Activated naive CD8-positive, alpha-beta T cell treated with anti-CD3 and anti-CD28 coated beads, Interleukin-2, amount 10 ng/mL, durations not matched to agents 7 days and 5 days (primary cell): ENCODE measurements at regions not wholly inside any gene's neighbourhood (a gene's known extent, or its start where the extent isn't known, plus 50 kb on each side); places are given as distances from the start of the nearest gene placed in this dataset.

Experiments
- ATAC-seq: fragments of 150-1000 bp; cut with Tn5 transposase; one replicate; pipeline ENCODE4 v1.10.0; 2021; ENCODE audit warnings: low read depth, moderate library complexity
- POLR2A ChIA-PET: fragments of 350-600 bp; sonication (Branson Sonifier 250); formaldehyde crosslinking; loops from one replicate; lab custom pipeline; 2021; ENCODE audit warnings: antibody characterized with exemption; lab: Charles Lee
- DNase-seq: peaks from one replicate; pipeline ENCODE4 v3.0.0; 2021
- H3K27ac Mint-ChIP-seq: one replicate; pipeline ENCODE4 v1.8.0; 2022; ENCODE audit warnings: mild to moderate bottlenecking, mixed read lengths
- H3K27me3 Mint-ChIP-seq: one replicate; pipeline ENCODE4 v1.8.0; 2022; ENCODE audit warnings: mild to moderate bottlenecking, moderate library complexity, mixed read lengths
- H3K36me3 Mint-ChIP-seq: one replicate; pipeline ENCODE4 v1.8.0; 2021; ENCODE audit warnings: mild to moderate bottlenecking, mixed read lengths
- H3K4me1 Mint-ChIP-seq: one replicate; pipeline ENCODE4 v1.8.0; 2021; ENCODE audit warnings: mixed read lengths
- H3K4me3 Mint-ChIP-seq: one replicate; pipeline ENCODE4 v1.8.0; 2022; ENCODE audit warnings: mild to moderate bottlenecking, moderate library complexity, mixed read lengths
- H3K9me3 Mint-ChIP-seq: one replicate; pipeline ENCODE4 v1.8.0; 2021; ENCODE audit warnings: mixed read lengths

- H3K27me3 Mint-ChIP-seq, result no peaks in the 10 kb centered on the region
- no peaks in the 10 kb centered on the region for H3K36me3 Mint-ChIP-seq
- H3K9me3 Mint-ChIP-seq, result peaks cover 10% of the 10 kb centered on the region
- no peak overlapping the region for H3K4me3 Mint-ChIP-seq
- H3K27ac Mint-ChIP-seq, result no peak overlapping the region
- ATAC-seq (no peak), DNase-seq (no peak)
- H3K4me1 Mint-ChIP-seq, result no peaks in the 10 kb centered on the region
- POLR2A ChIA-PET, result no interaction called here
Measured at GRCh38 chr14:83744891-83745290, 1785.1 kb upstream of the FLRT2 start.

- Mint-ChIP-seq H3K9me3 (peaks cover 7% of the 10 kb centered on the region), H3K27me3 (no peaks in the 10 kb centered on the region), H3K36me3 (no peaks in the 10 kb centered on the region), H3K4me3 (no peak overlapping the region), H3K4me1 (no peaks in the 10 kb centered on the region), H3K27ac (no peak overlapping the region)
- POLR2A ChIA-PET, result no interaction called here
- no peak for ATAC-seq
- no peak for DNase-seq
Measured at GRCh38 chr14:83746336-83746735, 1783.6 kb upstream of the FLRT2 start.

- POLR2A ChIA-PET, result no interaction called here
- no peak for DNase-seq
- no peak overlapping the region for H3K4me3 Mint-ChIP-seq
- no peak for ATAC-seq
- H3K9me3 Mint-ChIP-seq, result no peaks in the 10 kb centered on the region
- no peaks in the 10 kb centered on the region for H3K4me1 Mint-ChIP-seq
- H3K36me3 Mint-ChIP-seq, result no peaks in the 10 kb centered on the region
- H3K27me3 Mint-ChIP-seq, result no peaks in the 10 kb centered on the region
- no peak overlapping the region for H3K27ac Mint-ChIP-seq
Measured at GRCh38 chr14:83757916-83758315, 1772.0 kb upstream of the FLRT2 start.

GRCh38 chr14:83764656-83765599 lies 1765.0 kb upstream of the FLRT2 start:
- Mint-ChIP-seq H3K9me3 (peaks cover 8% of the 10 kb centered on the region), H3K27me3 (no peaks in the 10 kb centered on the region), H3K4me3 (no peak overlapping the region), H3K36me3 (no peaks in the 10 kb centered on the region), H3K27ac (no peak overlapping the region), H3K4me1 (no peaks in the 10 kb centered on the region)
- ATAC-seq (no peak), DNase-seq (no peak)
- POLR2A ChIA-PET, result no interaction called here

DNA sequence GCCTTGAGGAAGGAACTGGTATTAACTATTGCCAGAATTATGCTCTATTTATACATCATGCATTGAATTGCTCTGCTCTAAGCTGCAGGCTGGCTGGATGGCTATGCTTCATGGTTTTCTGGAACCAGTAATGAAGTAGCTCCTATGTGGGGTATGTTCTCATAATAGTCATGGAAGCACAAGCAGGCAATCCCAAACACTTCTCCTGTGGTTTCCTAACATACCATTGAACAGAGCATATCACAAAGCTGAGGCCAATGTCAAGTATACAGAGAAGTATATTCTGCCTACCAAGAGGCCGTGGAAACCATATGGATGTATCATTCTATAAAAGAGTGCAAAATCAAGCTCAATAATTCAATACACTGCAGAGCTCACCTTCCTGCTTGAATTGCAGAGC lies 1752.4 kb upstream of the FLRT2 start:
- no peak overlapping the region for H3K27ac Mint-ChIP-seq
- ATAC-seq (no peak), DNase-seq (no peak)
- no peaks in the 10 kb centered on the region for H3K4me1 Mint-ChIP-seq
- H3K27me3 Mint-ChIP-seq, result no peaks in the 10 kb centered on the region
- H3K36me3 Mint-ChIP-seq, result no peaks in the 10 kb centered on the region
- POLR2A ChIA-PET, result no interaction called here
- H3K4me3 Mint-ChIP-seq, result no peak overlapping the region
- peaks cover 10% of the 10 kb centered on the region for H3K9me3 Mint-ChIP-seq

DNA sequence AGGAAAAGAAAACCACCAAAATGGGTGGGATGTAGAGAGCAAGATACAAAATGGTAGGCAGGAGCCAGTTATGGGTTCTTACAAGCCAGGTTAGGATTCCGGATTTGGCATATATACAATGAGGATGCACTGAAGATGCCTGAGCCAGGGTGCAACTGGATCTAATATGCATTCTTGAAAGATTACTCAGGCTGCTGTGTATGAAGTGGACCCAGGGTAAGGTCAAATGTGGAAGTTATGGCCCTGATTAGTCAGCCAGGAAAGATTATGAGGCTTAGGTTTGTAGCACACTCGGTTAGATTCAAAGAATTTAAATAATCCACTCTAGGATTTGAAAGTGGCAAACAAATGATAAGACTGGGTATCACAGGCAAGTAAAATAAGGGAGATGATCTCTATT lies 1750.7 kb upstream of the FLRT2 start:
- POLR2A ChIA-PET, result no interaction called here
- Mint-ChIP-seq H3K27ac (no peak overlapping the region), H3K4me3 (no peak overlapping the region), H3K27me3 (no peaks in the 10 kb centered on the region), H3K36me3 (no peaks in the 10 kb centered on the region), H3K4me1 (no peaks in the 10 kb centered on the region), H3K9me3 (peaks cover 10% of the 10 kb centered on the region)
- ATAC-seq (no peak), DNase-seq (no peak)

DNA sequence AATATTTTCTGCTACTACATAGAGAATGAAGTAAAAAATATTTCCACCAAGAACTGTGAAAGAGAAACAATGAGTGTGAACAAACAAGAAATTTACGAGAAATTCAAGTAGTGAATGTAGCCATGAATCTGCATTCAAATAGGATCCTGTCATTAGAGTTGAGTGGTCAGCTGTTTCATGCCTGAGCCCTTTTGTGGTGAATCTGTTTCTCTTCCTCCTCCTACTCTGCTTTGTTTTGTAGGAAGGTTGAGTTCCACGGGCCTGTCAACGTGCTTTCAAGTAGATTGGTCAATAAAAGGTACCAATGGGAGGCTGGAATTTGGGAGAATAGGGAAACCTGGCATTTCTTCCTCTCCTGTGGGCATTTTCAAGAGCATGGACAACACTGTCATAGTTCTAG lies 1749.6 kb upstream of the FLRT2 start:
- Mint-ChIP-seq H3K27ac (no peak overlapping the region), H3K9me3 (peaks cover 10% of the 10 kb centered on the region), H3K27me3 (no peaks in the 10 kb centered on the region), H3K4me1 (no peaks in the 10 kb centered on the region), H3K36me3 (no peaks in the 10 kb centered on the region), H3K4me3 (no peak overlapping the region)
- DNase-seq (no peak), ATAC-seq (no peak)
- POLR2A ChIA-PET, result no interaction called here

DNA sequence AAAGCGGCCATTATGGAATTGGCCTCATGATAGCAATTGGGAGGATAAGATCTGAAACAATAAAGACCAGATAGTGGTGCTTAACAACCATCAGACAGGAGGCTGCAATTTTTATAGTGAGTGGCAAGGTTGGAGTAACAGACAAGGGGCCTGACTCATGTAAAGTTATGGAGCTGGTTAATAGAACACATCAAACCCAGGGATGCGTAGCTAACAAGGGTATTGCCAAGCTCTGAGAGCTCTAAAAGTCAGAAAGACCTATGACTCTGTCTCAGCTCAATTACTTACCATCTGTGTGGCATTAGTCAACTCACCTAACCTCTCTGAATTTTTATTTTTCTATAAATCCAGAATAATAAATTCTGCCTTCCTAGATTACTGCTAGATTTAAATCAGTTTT lies 1731.5 kb upstream of the FLRT2 start:
- no peak overlapping the region for H3K4me3 Mint-ChIP-seq
- POLR2A ChIA-PET, result no interaction called here
- no peaks in the 10 kb centered on the region for H3K36me3 Mint-ChIP-seq
- peaks cover 2% of the 10 kb centered on the region for H3K9me3 Mint-ChIP-seq
- no peaks in the 10 kb centered on the region for H3K27me3 Mint-ChIP-seq
- no peak overlapping the region for H3K27ac Mint-ChIP-seq
- no peaks in the 10 kb centered on the region for H3K4me1 Mint-ChIP-seq
- ATAC-seq (no peak), DNase-seq (no peak)

GRCh38 chr14:83799233-83799632 lies 1730.7 kb upstream of the FLRT2 start:
- POLR2A ChIA-PET, result no interaction called here
- H3K27me3 Mint-ChIP-seq, result no peaks in the 10 kb centered on the region
- H3K36me3 Mint-ChIP-seq, result no peaks in the 10 kb centered on the region

GRCh38 chr14:83814896-83815295 lies 1715.0 kb upstream of the FLRT2 start:
- no peak overlapping the region for H3K27ac Mint-ChIP-seq
- H3K4me1 Mint-ChIP-seq, result no peaks in the 10 kb centered on the region
- no peaks in the 10 kb centered on the region for H3K36me3 Mint-ChIP-seq
- no peak overlapping the region for H3K4me3 Mint-ChIP-seq
- peaks cover 4% of the 10 kb centered on the region for H3K9me3 Mint-ChIP-seq
- no peak for ATAC-seq
- no peak for DNase-seq
- no peaks in the 10 kb centered on the region for H3K27me3 Mint-ChIP-seq
- POLR2A ChIA-PET, result no interaction called here

More at GRCh38 chr14:83799233-83799632, 1730.7 kb upstream of the FLRT2 start:
- Mint-ChIP-seq H3K9me3 (peaks cover 2% of the 10 kb centered on the region), H3K4me1 (no peaks in the 10 kb centered on the region), H3K4me3 (no peak overlapping the region), H3K27ac (no peak overlapping the region)
- ATAC-seq, result no peak
- no peak for DNase-seq

DNA sequence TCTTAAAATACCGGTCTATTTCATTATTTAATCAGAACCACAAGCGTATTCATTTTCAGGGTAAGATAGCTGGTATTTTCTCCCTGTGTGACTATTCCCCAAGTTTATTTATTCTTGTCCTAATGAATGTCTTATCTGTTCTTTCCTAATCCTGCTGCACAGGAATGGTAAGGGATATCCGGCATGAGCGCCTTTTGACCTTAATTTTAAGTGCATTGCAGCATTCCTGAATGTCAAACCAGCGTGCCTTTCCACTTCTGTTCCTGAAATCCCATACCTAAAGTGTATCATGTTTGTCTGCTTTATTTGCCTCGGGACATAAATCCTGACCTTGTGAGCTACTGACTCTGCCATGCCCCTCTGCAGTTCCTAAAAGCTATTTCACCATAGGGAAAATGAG lies 1713.2 kb upstream of the FLRT2 start:
- peaks cover 5% of the 10 kb centered on the region for H3K9me3 Mint-ChIP-seq
- no peak for ATAC-seq
- H3K27me3 Mint-ChIP-seq, result no peaks in the 10 kb centered on the region
- no peak overlapping the region for H3K4me3 Mint-ChIP-seq
- POLR2A ChIA-PET, result no interaction called here
- H3K36me3 Mint-ChIP-seq, result no peaks in the 10 kb centered on the region
- no peak for DNase-seq
- no peaks in the 10 kb centered on the region for H3K4me1 Mint-ChIP-seq
- no peak overlapping the region for H3K27ac Mint-ChIP-seq

- POLR2A ChIA-PET, result no interaction called here
- DNase-seq, result no peak
- Mint-ChIP-seq H3K27ac (no peak overlapping the region), H3K4me1 (no peaks in the 10 kb centered on the region), H3K9me3 (peaks cover 7% of the 10 kb centered on the region), H3K27me3 (no peaks in the 10 kb centered on the region), H3K4me3 (no peak overlapping the region), H3K36me3 (no peaks in the 10 kb centered on the region)
- no peak for ATAC-seq
Measured at GRCh38 chr14:83825843-83826242, 1704.1 kb upstream of the FLRT2 start.

- no peak for ATAC-seq
- H3K27ac Mint-ChIP-seq, result no peak overlapping the region
Measured at GRCh38 chr14:83826838-83827237, 1703.1 kb upstream of the FLRT2 start.

DNA sequence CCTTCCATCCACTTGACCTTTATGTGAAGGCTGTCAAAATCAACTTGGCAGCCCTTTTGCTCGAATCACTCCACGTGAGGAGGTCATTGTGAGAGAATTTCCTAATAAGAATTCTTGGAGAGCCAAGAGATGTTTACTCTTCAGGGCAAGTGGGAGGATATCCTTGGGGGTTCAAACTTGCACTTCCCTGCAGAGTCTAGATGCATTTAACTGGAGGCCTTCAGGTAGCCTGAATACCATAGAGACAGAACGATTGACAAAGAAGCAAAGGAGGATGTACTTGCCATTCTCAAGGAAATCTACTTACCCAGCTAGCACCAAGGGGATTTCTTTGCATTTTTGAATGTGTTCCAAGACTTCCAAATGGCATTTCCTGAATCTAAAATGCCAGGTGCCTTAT lies 1702.6 kb upstream of the FLRT2 start:
- DNase-seq, result no peak
- H3K9me3 Mint-ChIP-seq, result peaks cover 5% of the 10 kb centered on the region
- no peaks in the 10 kb centered on the region for H3K36me3 Mint-ChIP-seq
- POLR2A ChIA-PET, result no interaction called here
- H3K27ac Mint-ChIP-seq, result no peak overlapping the region
- no peak for ATAC-seq
- H3K4me1 Mint-ChIP-seq, result no peaks in the 10 kb centered on the region
- no peaks in the 10 kb centered on the region for H3K27me3 Mint-ChIP-seq
- no peak overlapping the region for H3K4me3 Mint-ChIP-seq

More at GRCh38 chr14:83826838-83827237, 1703.1 kb upstream of the FLRT2 start:
- H3K27me3 Mint-ChIP-seq, result no peaks in the 10 kb centered on the region
- no peaks in the 10 kb centered on the region for H3K36me3 Mint-ChIP-seq
- H3K9me3 Mint-ChIP-seq, result peaks cover 5% of the 10 kb centered on the region
- POLR2A ChIA-PET, result no interaction called here
- H3K4me1 Mint-ChIP-seq, result no peaks in the 10 kb centered on the region
- no peak overlapping the region for H3K4me3 Mint-ChIP-seq
- no peak for DNase-seq
